AG04449 (cell line): ENCODE measurements at regions not wholly inside any gene's neighbourhood (a gene's known extent, or its start where the extent isn't known, plus 50 kb on each side); places are given as distances from the start of the nearest gene placed in this dataset.

Experiments used
- CTCF ChIA-PET: fragments of 350-600 bp; formaldehyde crosslinking; extraction: SDS; loops from one replicate; lab custom pipeline; 2021; ENCODE audit warnings: antibody characterized with exemption; lab: Yijun Ruan, JAX
- POLR2A ChIA-PET: fragments of 400-600, 350-600 bp; formaldehyde crosslinking; extraction: SDS; loops from one replicate; lab custom pipeline; 2020; ENCODE audit warnings: antibody characterized with exemption, inconsistent platforms; lab: Yijun Ruan, JAX
- DNase-seq: peaks from one replicate; pipeline ENCODE4 v3.0.0-alpha.2; 2010; ENCODE audit warnings: low read depth, low spot score
- H3K4me3 ChIP-seq: 2 replicates; pipeline ENCODE4 v1.5.1; 2011; ENCODE audit warnings: low read depth, mild to moderate bottlenecking, control low read depth, low read length
- CTCF ChIP-seq: IDR thresholded peaks from one replicate; pipeline ENCODE4 v1.5.1; 2011; ENCODE audit warnings: mild to moderate bottlenecking, moderate library complexity, low read length, control low read depth, inconsistent platforms; ENCODE audit not compliant: insufficient read depth; ENCODE audit errors: missing control alignments

- ChIA-PET CTCF (no interaction called here), POLR2A (no interaction called here)
- DNase-seq = no peak
- no peak overlapping the region for H3K4me3 ChIP-seq
- no peak for TF ChIP-seq CTCF
Measured at GRCh38 chr18:30658306-30658705, 384.2 kb downstream of the DSC3 start.

DNA sequence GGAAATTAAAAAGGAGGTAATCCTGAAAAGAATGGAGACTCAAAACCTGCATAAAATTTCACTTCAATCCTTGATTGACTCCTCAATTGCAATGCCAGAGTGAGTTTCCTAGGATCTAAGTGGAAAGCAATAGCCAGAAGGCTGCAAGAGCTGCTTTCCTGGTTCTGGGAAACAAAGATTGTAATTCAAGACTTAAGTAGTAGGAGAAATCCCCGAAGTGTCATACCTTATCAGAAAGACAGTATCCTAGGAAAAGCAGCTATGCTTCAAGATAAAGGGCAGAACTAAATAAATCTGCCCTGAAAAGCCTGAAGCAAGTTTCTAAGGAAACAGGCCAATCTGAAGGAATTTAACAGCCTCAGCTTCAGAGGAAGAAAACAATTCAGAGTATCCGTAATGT is 390.2 kb downstream of the DSC3 start:
- no peak overlapping the region for H3K4me3 ChIP-seq
- ChIA-PET POLR2A (no interaction called here), CTCF (no interaction called here)
- no peak for TF ChIP-seq CTCF
- no peak for DNase-seq

GRCh38 chr18:30650499-30650898 is 392.0 kb downstream of the DSC3 start:
- H3K4me3 ChIP-seq = no peak overlapping the region
- CTCF ChIA-PET = no interaction called here
- no peak for DNase-seq
- no peak for TF ChIP-seq CTCF
- POLR2A ChIA-PET = no interaction called here

DNA sequence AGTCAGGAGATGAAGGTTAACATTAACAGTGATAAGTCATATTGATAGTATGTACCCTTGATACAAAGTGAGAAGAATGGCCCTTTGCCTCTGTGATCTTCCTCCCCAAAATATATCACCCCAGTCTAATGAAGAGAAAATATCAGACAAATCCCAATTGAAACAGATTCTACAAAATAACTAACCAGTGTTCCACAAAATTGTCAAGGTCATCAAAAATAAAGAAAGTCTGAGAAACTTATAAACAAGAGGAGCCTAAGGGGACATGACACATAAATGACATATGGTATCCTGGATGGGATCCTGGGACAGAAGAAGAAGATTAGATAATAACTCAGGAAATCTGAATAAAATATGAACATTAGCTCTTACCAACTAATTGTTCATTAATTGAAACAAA is 398.4 kb downstream of the DSC3 start:
- ChIA-PET CTCF (no interaction called here), POLR2A (no interaction called here)
- TF ChIP-seq CTCF = no peak
- H3K4me3 ChIP-seq = no peak overlapping the region
- no peak for DNase-seq

DNA sequence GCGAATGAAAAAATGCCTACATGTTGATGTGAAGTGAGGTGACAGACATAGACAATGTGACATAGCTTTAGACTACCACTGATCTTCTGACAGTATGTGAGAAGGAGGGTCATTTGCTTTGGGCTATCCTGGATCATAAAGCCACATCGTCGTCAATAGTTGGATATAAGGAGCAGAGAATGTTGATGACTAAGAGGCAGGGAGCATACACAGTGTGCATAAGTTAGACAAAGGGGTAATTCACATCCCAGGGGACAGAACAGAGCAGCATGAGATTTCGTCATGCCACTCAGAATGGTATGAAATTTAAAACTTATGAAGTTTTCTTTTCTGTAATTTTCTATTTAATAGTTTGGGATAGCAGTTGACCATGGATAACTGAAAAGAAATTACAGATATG is 403.2 kb downstream of the DSC3 start:
- TF ChIP-seq CTCF = no peak
- H3K4me3 ChIP-seq = no peak overlapping the region
- no peak for DNase-seq
- ChIA-PET POLR2A (no interaction called here), CTCF (no interaction called here)

DNA sequence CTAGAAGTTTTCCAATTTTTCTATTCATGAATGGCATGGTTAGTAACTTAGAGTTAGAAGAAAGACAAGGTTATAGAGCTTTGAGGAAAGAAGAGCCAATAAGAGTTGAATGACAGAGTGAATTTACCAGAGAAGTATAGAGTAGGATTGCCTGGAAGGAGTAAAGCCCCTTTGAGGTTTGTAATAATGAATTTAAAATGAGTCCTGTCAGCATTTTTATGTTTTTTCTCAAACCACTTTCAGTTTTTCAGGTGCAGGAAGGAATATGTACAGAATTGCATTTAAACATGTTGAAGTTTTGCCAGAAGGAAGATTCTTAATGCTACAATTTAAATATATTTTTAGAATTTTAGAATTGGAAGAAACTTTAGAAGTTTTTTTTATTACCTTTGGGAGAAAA is 408.3 kb downstream of the DSC3 start:
- ChIA-PET CTCF (no interaction called here), POLR2A (no interaction called here)
- DNase-seq = no peak
- no peak for TF ChIP-seq CTCF
- no peak overlapping the region for H3K4me3 ChIP-seq
